Mammary epithelial cell (primary cell): ENCODE measurements at regions not wholly inside any gene's neighbourhood (a gene's known extent, or its start where the extent isn't known, plus 50 kb on each side); places are given as distances from the start of the nearest gene placed in this dataset.

Experiments
- EZH2 ChIP-seq: IDR thresholded peaks from 2 replicates; pipeline ENCODE4 v1.6.1; 2012; ENCODE audit warnings: low read length, inconsistent platforms, borderline replicate concordance
- TF ChIP-seq, protein P1 (sequence below), 2 donors: IDR thresholded peaks in 1 of 2; conservative IDR thresholded peaks in 1 of 2; 2 replicates each; pipeline ENCODE4 v1.5.1; 2011 to 2012; ENCODE audit warnings: inconsistent platforms in 2 of 2, low read length in 2 of 2, mild to moderate bottlenecking in 2 of 2, control low read depth in 1 of 2, low read depth in 1 of 2; ENCODE audit not compliant: insufficient read depth in 1 of 2; ENCODE audit errors: extremely low read depth in 1 of 2

DNA sequence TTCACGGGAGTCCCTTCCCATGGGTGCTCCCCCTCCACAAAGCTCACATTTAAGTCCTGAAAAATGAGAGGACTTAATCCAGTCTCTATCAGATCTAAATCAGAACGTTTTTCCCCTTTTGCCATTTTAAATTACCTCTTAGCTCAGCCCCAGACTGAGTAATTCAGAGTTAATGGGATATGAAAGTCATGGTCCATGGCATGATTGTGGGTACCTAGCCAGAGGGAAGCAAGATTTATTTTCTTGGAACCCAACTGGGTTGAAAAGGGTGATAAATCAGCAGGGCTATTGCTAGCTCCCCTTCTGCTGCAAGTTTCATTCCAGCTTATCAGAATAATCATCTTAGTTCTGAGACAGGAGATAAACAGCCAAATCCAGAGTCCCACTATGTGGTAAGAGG, 320.2 kb upstream of the CHD6 start:
- TF ChIP-seq, protein P1, sequence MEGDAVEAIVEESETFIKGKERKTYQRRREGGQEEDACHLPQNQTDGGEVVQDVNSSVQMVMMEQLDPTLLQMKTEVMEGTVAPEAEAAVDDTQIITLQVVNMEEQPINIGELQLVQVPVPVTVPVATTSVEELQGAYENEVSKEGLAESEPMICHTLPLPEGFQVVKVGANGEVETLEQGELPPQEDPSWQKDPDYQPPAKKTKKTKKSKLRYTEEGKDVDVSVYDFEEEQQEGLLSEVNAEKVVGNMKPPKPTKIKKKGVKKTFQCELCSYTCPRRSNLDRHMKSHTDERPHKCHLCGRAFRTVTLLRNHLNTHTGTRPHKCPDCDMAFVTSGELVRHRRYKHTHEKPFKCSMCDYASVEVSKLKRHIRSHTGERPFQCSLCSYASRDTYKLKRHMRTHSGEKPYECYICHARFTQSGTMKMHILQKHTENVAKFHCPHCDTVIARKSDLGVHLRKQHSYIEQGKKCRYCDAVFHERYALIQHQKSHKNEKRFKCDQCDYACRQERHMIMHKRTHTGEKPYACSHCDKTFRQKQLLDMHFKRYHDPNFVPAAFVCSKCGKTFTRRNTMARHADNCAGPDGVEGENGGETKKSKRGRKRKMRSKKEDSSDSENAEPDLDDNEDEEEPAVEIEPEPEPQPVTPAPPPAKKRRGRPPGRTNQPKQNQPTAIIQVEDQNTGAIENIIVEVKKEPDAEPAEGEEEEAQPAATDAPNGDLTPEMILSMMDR (conservative IDR thresholded peaks at IDR 0.05 in 1 of 2, IDR thresholded peaks at IDR 0.05 in 1 of 2; ENCODE audit: extremely low read depth in 1 of 2, insufficient read depth in 1 of 2, low read depth in 1 of 2, low read length in 2 of 2), result no peak
- TF ChIP-seq EZH2, result no peak
